H1 (cell line): ENCODE measurements at regions not wholly inside any gene's neighbourhood (a gene's known extent, or its start where the extent isn't known, plus 50 kb on each side); places are given as distances from the start of the nearest gene placed in this dataset.

Experiments
- CTCF ChIA-PET: fragments of 300-600 bp; sonication (Branson Sonifier 250); formaldehyde crosslinking; loops from one replicate; lab custom pipeline; 2021; ENCODE audit not compliant: partially characterized antibody; lab: Charles Lee
- POLR2A ChIA-PET: fragments of 300-600 bp; sonication (Branson Sonifier 250); formaldehyde crosslinking; loops from one replicate; lab custom pipeline; 2021; ENCODE audit warnings: inconsistent platforms; ENCODE audit not compliant: partially characterized antibody; lab: Charles Lee
- DNase-seq, 2 experiments: peaks; one replicate each; pipeline versions ENCODE4 v3.0.0 to v3.0.0-alpha.2; 2010 to 2022; ENCODE audit warnings: low spot score in 2 of 2, low read depth in 1 of 2, mixed read lengths in 1 of 2
- FAIRE-seq: peaks from 2 replicates; lab custom pipeline; 2011; peaks lifted over from hg19 to GRCh38; lab: Jason Lieb, UNC
- H2AFZ ChIP-seq: 2 replicates; pipeline ENCODE4 v1.8.1; 2012; ENCODE audit warnings: low read length, inconsistent platforms
- H2AK5ac ChIP-seq: 2 replicates; pipeline ENCODE4 v1.6.1; 2013; ENCODE audit warnings: low read depth, low read length
- H2BK120ac ChIP-seq: replicated peaks from 2 replicates; pipeline ENCODE3; 2013; ENCODE audit warnings: low read depth, low read length, inconsistent platforms
- H2BK12ac ChIP-seq: 2 replicates; pipeline ENCODE4 v1.6.1; 2013; ENCODE audit warnings: low read depth, low read length
- H2BK15ac ChIP-seq: 2 replicates; pipeline ENCODE4 v1.6.1; 2013; ENCODE audit warnings: low read length
- H2BK20ac ChIP-seq: 2 replicates; pipeline ENCODE4 v1.6.1; 2013; ENCODE audit warnings: low read length
- H2BK5ac ChIP-seq: 2 replicates; pipeline ENCODE4 v1.6.1; 2013; ENCODE audit warnings: low read depth, low read length
- H3K14ac ChIP-seq: 2 replicates; pipeline ENCODE4 v1.6.1; 2013; ENCODE audit warnings: inconsistent platforms; ENCODE audit not compliant: insufficient read length
- H3K18ac ChIP-seq: 2 replicates; pipeline ENCODE4 v1.6.1; 2013; ENCODE audit warnings: low read length; ENCODE audit errors: extremely low read depth
- H3K23ac ChIP-seq: 2 replicates; pipeline ENCODE4 v1.6.1; 2013; ENCODE audit warnings: inconsistent platforms; ENCODE audit not compliant: insufficient read length
- H3K23me2 ChIP-seq: 2 replicates; pipeline ENCODE4 v1.6.1; 2013; ENCODE audit warnings: low read depth, low read length
- H3K27ac ChIP-seq: 2 replicates; pipeline ENCODE4 v1.6.1; 2011; ENCODE audit warnings: low read depth, low read length, inconsistent platforms
- H3K27me3 ChIP-seq, 4 experiments: replicated peaks in 1 of 4; 1 replicate in 1 of 4; 2 replicates in 3 of 4; pipeline versions ENCODE4 v1.6.1 to v1.8.1; 2011 to 2013; ENCODE audit warnings: low read length in 3 of 4, mild to moderate bottlenecking in 3 of 4, inconsistent platforms in 2 of 4, mixed read lengths in 2 of 4, moderate library complexity in 1 of 4; ENCODE audit not compliant: control insufficient read depth in 3 of 4, insufficient read depth in 3 of 4; ENCODE audit errors: extremely low read depth in 1 of 4
- H3K36me3 ChIP-seq, 4 experiments: 2 replicates each; pipeline versions ENCODE4 v1.6.1 to v1.8.1; 2011 to 2013; ENCODE audit warnings: mild to moderate bottlenecking in 4 of 4, low read length in 3 of 4, moderate library complexity in 2 of 4, control low read depth in 1 of 4, inconsistent platforms in 1 of 4; ENCODE audit not compliant: insufficient read depth in 4 of 4, control insufficient read depth in 2 of 4
- H3K4ac ChIP-seq: replicated peaks from 2 replicates; pipeline ENCODE3; 2013; ENCODE audit warnings: low read length, low read depth, mixed read lengths, inconsistent platforms; ENCODE audit not compliant: insufficient read length
- H3K4me1 ChIP-seq, 4 experiments: replicated peaks in 1 of 4; 1 replicate in 1 of 4; 2 replicates in 3 of 4; pipeline versions ENCODE4 v1.6.1 to v1.8.1; 2011 to 2013; ENCODE audit warnings: low read length in 3 of 4, inconsistent platforms in 2 of 4, mixed read lengths in 1 of 4; ENCODE audit not compliant: insufficient read depth in 4 of 4, control insufficient read depth in 3 of 4
- H3K4me2 ChIP-seq, 2 experiments: 2 replicates each; pipeline versions ENCODE4 v1.6.1 to v1.8.1; 2011 to 2013; ENCODE audit warnings: low read depth in 2 of 2, low read length in 2 of 2, control low read depth in 1 of 2, inconsistent platforms in 1 of 2, mild to moderate bottlenecking in 1 of 2; ENCODE audit not compliant: insufficient read depth in 1 of 2
- H3K4me3 ChIP-seq, 4 experiments: fragments of 200-600, 300-600 bp in 1 of 4; sonication (generic), shearing (Covaris generic), sonication (Bioruptor Twin) in 1 of 4; 2 replicates each; pipeline versions ENCODE4 v1.5.1 to v1.8.1; 2011 to 2016; ENCODE audit warnings: low read length in 4 of 4, low read depth in 3 of 4, control low read depth in 2 of 4, inconsistent platforms in 2 of 4, mild to moderate bottlenecking in 2 of 4, mixed read lengths in 1 of 4, moderate library complexity in 1 of 4; ENCODE audit not compliant: insufficient read depth in 2 of 4; ENCODE audit errors: extremely low read depth in 1 of 4
- H3K56ac ChIP-seq: replicated peaks from 2 replicates; pipeline ENCODE3; 2013; ENCODE audit warnings: low read depth, mild to moderate bottlenecking, mixed read lengths, low read length, inconsistent platforms; ENCODE audit not compliant: insufficient read length
- H3K79me1 ChIP-seq: 2 replicates; pipeline ENCODE4 v1.6.1; 2013; ENCODE audit warnings: low read depth, low read length, control low read depth
- H3K79me2 ChIP-seq, 2 experiments: 2 replicates each; pipeline versions ENCODE4 v1.6.1 to v1.8.1; 2012 to 2013; ENCODE audit warnings: low read length in 2 of 2, mild to moderate bottlenecking in 2 of 2, inconsistent platforms in 1 of 2; ENCODE audit not compliant: insufficient read depth in 2 of 2, control insufficient read depth in 1 of 2
- H3K9ac ChIP-seq, 4 experiments: replicated peaks in 1 of 4; 1 replicate in 1 of 4; 2 replicates in 3 of 4; pipeline versions ENCODE4 v1.6.1 to v1.8.1; 2011 to 2013; ENCODE audit warnings: low read depth in 3 of 4, low read length in 3 of 4, control low read depth in 2 of 4, mild to moderate bottlenecking in 2 of 4, moderate library complexity in 2 of 4, inconsistent platforms in 1 of 4; ENCODE audit errors: extremely low read depth in 1 of 4
- H3K9me3 ChIP-seq, 2 experiments: 2 replicates each; pipeline versions ENCODE4 v1.6.1 to v1.8.1; 2012 to 2013; ENCODE audit warnings: mild to moderate bottlenecking in 2 of 2, moderate library complexity in 2 of 2, control low read depth in 1 of 2, inconsistent platforms in 1 of 2, low read depth in 1 of 2, low read length in 1 of 2, mixed read lengths in 1 of 2; ENCODE audit not compliant: insufficient read depth in 2 of 2
- H4K20me1 ChIP-seq, 2 experiments: replicated peaks in 1 of 2; 2 replicates each; pipeline versions ENCODE3 to v1.8.1; 2011 to 2013; ENCODE audit warnings: inconsistent platforms in 2 of 2, low read length in 2 of 2, mild to moderate bottlenecking in 1 of 2; ENCODE audit not compliant: insufficient read depth in 2 of 2, control insufficient read depth in 1 of 2
- H4K5ac ChIP-seq: 2 replicates; pipeline ENCODE4 v1.6.1; 2013; ENCODE audit warnings: low read length, low read depth, mixed read lengths, inconsistent platforms; ENCODE audit not compliant: insufficient read length
- H4K8ac ChIP-seq: 2 replicates; pipeline ENCODE4 v1.8.0; 2013; ENCODE audit warnings: mild to moderate bottlenecking, moderate library complexity, low read length, inconsistent platforms; ENCODE audit not compliant: insufficient read depth; ENCODE audit errors: extremely low read depth
- H4K91ac ChIP-seq: replicated peaks from 2 replicates; pipeline ENCODE3; 2013; ENCODE audit warnings: low read length, mixed read lengths, inconsistent platforms; ENCODE audit not compliant: insufficient read length
- BRCA1 ChIP-seq: IDR thresholded peaks from 2 replicates; pipeline ENCODE4 v1.6.1; 2012; ENCODE audit warnings: low read depth, low read length, improper control_type of control experiment
- CHD1 ChIP-seq: IDR thresholded peaks from 2 replicates; pipeline ENCODE4 v1.6.1; 2012; ENCODE audit warnings: low read depth, low read length, improper control_type of control experiment
- CHD2 ChIP-seq: IDR thresholded peaks from 2 replicates; pipeline ENCODE4 v1.6.1; 2012; ENCODE audit warnings: low read length, improper control_type of control experiment
- EGR1 ChIP-seq: IDR thresholded peaks from 2 replicates; pipeline ENCODE4 v1.6.1; 2011; ENCODE audit warnings: low read depth, low read length, borderline replicate concordance
- GABPA ChIP-seq: IDR thresholded peaks from 2 replicates; pipeline ENCODE4 v1.6.1; 2011; ENCODE audit warnings: mild to moderate bottlenecking, low read length, moderate library complexity, borderline replicate concordance; ENCODE audit not compliant: insufficient read depth
- JUN ChIP-seq: IDR thresholded peaks from 2 replicates; pipeline ENCODE4 v1.6.1; 2011; ENCODE audit warnings: low read depth, mild to moderate bottlenecking, improper control_type of control experiment, low read length
- MAFK ChIP-seq: IDR thresholded peaks from 2 replicates; pipeline ENCODE4 v1.6.1; 2012; ENCODE audit warnings: low read depth, mild to moderate bottlenecking, improper control_type of control experiment, low read length
- NRF1 ChIP-seq: IDR thresholded peaks from 2 replicates; pipeline ENCODE4 v1.6.1; 2011; ENCODE audit warnings: mild to moderate bottlenecking, low read depth, low read length, improper control_type of control experiment
- POU5F1 ChIP-seq: IDR thresholded peaks from 2 replicates; pipeline ENCODE4 v1.6.1; 2011; ENCODE audit warnings: low read depth, mild to moderate bottlenecking, low read length, moderate library complexity
- RAD21 ChIP-seq, 2 experiments: IDR thresholded peaks in 1 of 2; conservative IDR thresholded peaks in 1 of 2; 2 replicates each; pipeline ENCODE4 v1.6.1; 2011; ENCODE audit warnings: low read depth in 2 of 2, low read length in 2 of 2, improper control_type of control experiment in 1 of 2, inconsistent platforms in 1 of 2, mild to moderate bottlenecking in 1 of 2, moderate library complexity in 1 of 2
- SAP30 ChIP-seq: fragments of 300-600 bp; sonication (generic); IDR thresholded peaks from 2 replicates; pipeline ENCODE4 v1.7.1; 2012; ENCODE audit warnings: low read length, moderate library complexity, mild to moderate bottlenecking, inconsistent platforms; ENCODE audit not compliant: insufficient read depth, insufficient replicate concordance
- SP2 ChIP-seq: IDR thresholded peaks from 2 replicates; pipeline ENCODE4 v1.6.1; 2012; ENCODE audit warnings: mild to moderate bottlenecking, low read length, inconsistent platforms
- SUZ12 ChIP-seq: fragments of 200-600 bp; sonication (generic); IDR thresholded peaks from 2 replicates; pipeline ENCODE4 v1.6.1; 2012; ENCODE audit warnings: mild to moderate bottlenecking, inconsistent platforms, low read length, moderate library complexity, mixed read lengths
- WGBS, 2 experiments: shearing (Covaris generic) in 1 of 2; methylation state at CpG; one replicate each; pipeline versions ENCODE4 v1.1.6 to v1.1.7; 2013 to 2015; ENCODE audit warnings: low lambda C conversion rate in 2 of 2, mixed read lengths in 2 of 2, inconsistent platforms in 1 of 2, low coverage in 1 of 2, missing lambda C conversion rate in 1 of 2; ENCODE audit not compliant: insufficient replicate concordance in 2 of 2, insufficient coverage in 1 of 2, insufficient read length in 1 of 2; ENCODE audit errors: extremely low coverage in 1 of 2, missing lambda C conversion rate in 1 of 2; 5-methylcytosine and 5-hydroxymethylcytosine counted together
- TF ChIP-seq, protein P1 (sequence below): IDR thresholded peaks from 2 replicates; pipeline ENCODE4 v1.6.1; 2012; ENCODE audit warnings: low read length, inconsistent platforms

DNA sequence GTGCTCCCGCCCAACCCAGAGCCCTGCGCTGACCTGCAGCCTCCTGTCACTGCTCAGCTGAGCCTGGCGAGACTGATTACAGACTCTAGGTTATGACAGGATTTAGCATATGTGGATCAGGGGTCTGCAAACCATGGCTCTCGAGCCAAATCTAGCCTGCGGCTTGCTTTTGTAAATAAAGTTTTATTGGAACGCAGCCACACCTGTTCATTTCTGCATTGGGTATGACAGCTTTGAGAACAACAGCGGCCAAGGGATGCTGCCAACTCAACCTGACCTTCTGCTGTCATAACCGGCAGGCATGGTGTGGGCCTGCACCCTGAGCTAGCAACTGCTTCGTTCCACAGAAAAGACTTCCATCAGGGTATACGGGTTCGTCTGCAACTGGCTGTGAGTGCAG, 50.5 kb upstream of the IQSEC1 start:
- Histone ChIP-seq H3K18ac (no peak overlapping the region), H3K23me2 (no peaks in the 10 kb centered on the region), H4K8ac (no peak overlapping the region), H3K4ac (no peak overlapping the region), H2BK5ac (no peak overlapping the region), H3K27me3 (no peaks in the 10 kb centered on the region), H3K27ac (no peak overlapping the region), H2BK15ac (no peak overlapping the region), H3K4me3 (no peak overlapping the region), H3K9me3 (no peaks in the 10 kb centered on the region), H4K20me1 (peaks cover 0 to 3% of the 10 kb centered on the region in 2 experiments), H3K14ac (no peak overlapping the region), H2AK5ac (no peak overlapping the region), H2BK12ac (no peak overlapping the region), H2BK20ac (no peak overlapping the region), H3K4me1 (no peaks in the 10 kb centered on the region; a peak in 1 of 7 replicates), H4K91ac (no peak overlapping the region), H3K23ac (no peak overlapping the region), H3K56ac (no peak overlapping the region), H3K79me1 (no peaks in the 10 kb centered on the region), H3K79me2 (no peaks in the 10 kb centered on the region), H3K9ac (no peak overlapping the region), H2BK120ac (no peak overlapping the region), H3K36me3 (no peaks in the 10 kb centered on the region), H3K4me2 (no peak overlapping the region), H4K5ac (no peak overlapping the region), H2AFZ (no peak overlapping the region)
- DNase-seq (no peak), FAIRE-seq (no peak)
- WGBS, 2 experiments, result 94% methylated on average over 11 of the region's 11 CpGs; no CpG with 5 or more reads in 1 of the 2 experiments
- CTCF ChIA-PET, result interaction anchor here (0.7 to 3.6 kb wide), 10 partner anchors 11 to 268 kb away, joined by 3 to 15 read pairs (median 4); no protein-coding TSS in a partner anchor
- POLR2A ChIA-PET, result no interaction called here
- TF ChIP-seq, protein P1, sequence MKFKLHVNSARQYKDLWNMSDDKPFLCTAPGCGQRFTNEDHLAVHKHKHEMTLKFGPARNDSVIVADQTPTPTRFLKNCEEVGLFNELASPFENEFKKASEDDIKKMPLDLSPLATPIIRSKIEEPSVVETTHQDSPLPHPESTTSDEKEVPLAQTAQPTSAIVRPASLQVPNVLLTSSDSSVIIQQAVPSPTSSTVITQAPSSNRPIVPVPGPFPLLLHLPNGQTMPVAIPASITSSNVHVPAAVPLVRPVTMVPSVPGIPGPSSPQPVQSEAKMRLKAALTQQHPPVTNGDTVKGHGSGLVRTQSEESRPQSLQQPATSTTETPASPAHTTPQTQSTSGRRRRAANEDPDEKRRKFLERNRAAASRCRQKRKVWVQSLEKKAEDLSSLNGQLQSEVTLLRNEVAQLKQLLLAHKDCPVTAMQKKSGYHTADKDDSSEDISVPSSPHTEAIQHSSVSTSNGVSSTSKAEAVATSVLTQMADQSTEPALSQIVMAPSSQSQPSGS, result no peak
- TF ChIP-seq SAP30 (no peak), NRF1 (no peak), GABPA (no peak), SUZ12 (no peak), SP2 (no peak), POU5F1 (no peak), BRCA1 (no peak), EGR1 (no peak), JUN (no peak), CHD2 (no peak), MAFK (no peak), CHD1 (no peak), RAD21 (IDR thresholded peaks at IDR 0.05 in 1 of 2, conservative IDR thresholded peaks at IDR 0.05 in 1 of 2; ENCODE audit: low read depth in 2 of 2, low read length in 2 of 2) (no peak)
